Psoas muscle (tissue), 7 donors: ENCODE measurements at regions not wholly inside any gene's neighbourhood (a gene's known extent, or its start where the extent isn't known, plus 50 kb on each side); places are given as distances from the start of the nearest gene placed in this dataset.

ENCODE experiments used
- ATAC-seq, 4 donors: fragments of 200-7000 bp; cut with Tn5 transposase; one replicate each; pipeline ENCODE4 v1.9.1; 2020; ENCODE audit warnings: moderate library complexity in 3 of 4, mild to moderate bottlenecking in 2 of 4
- DNase-seq, 2 donors: peaks; one replicate each; pipeline ENCODE4 v3.0.0-alpha.2; 2020
- H3K27ac ChIP-seq: fragments of 200-600 bp; one replicate; pipeline ENCODE4 v1.8.0; 2022
- H3K27me3 ChIP-seq, 3 donors: fragments of 200-600 bp in 1 of 3; one replicate each; pipeline versions ENCODE4 v1.6.1 to v1.8.0; 2013 to 2022; ENCODE audit warnings: low read length in 2 of 3, mild to moderate bottlenecking in 2 of 3, moderate library complexity in 1 of 3; ENCODE audit not compliant: insufficient read depth in 3 of 3
- H3K36me3 ChIP-seq, 2 donors: fragments of 200-600 bp in 1 of 2; one replicate each; pipeline versions ENCODE4 v1.6.1 to v1.8.0; 2013 to 2022; ENCODE audit warnings: low read depth in 1 of 2, mild to moderate bottlenecking in 1 of 2, moderate library complexity in 1 of 2; ENCODE audit not compliant: insufficient read depth in 1 of 2
- H3K4me1 ChIP-seq: fragments of 200-600 bp; one replicate; pipeline ENCODE4 v1.8.0; 2022
- H3K4me3 ChIP-seq: fragments of 200-600 bp; one replicate; pipeline ENCODE4 v1.8.0; 2022; ENCODE audit warnings: mild to moderate bottlenecking
- H3K9me3 ChIP-seq: fragments of 200-600 bp; one replicate; pipeline ENCODE4 v1.8.0; 2022
- CTCF ChIP-seq: fragments of 200-600 bp; IDR thresholded peaks from one replicate; pipeline ENCODE4 v1.8.0; 2022; ENCODE audit warnings: antibody characterized with exemption
- WGBS, 3 donors: extraction: QIAGEN DNeasy Blood & Tissue Kit; methylation state at CpG; one replicate each; pipeline versions ENCODE4 v1.1.6 to v1.1.7; 2013; 5-methylcytosine and 5-hydroxymethylcytosine counted together
- intact Hi-C, 2 donors: fragments of 100-400 bp; cut with DNase I; formaldehyde crosslinking; loops; one replicate each; pipeline versions ENCODE4 v1.11.0 to v1.14.2; 2022
- donor health status: healthy with polysubstance abuse.
- donor health status: DM: no; HTN: no; CAD: no; lungs with moderate emphysema.
- donor health status: Bipolar disorder and iron deficiency.
- donor health status: healthy.
- donor health status: DM: yes; HTN: yes; CAD: no.
- donor health status: DM: no; HTN: no; CAD: no.
- donor health status: DM: yes; HTN: yes; CAD: no.

- intact Hi-C loops = loop anchor here (2.0 to 10.0 kb wide), 5 partner anchors 99 to 359 kb away; partner anchors contain the start of gene ZFP36L2 (in 1 of the 2)
- ATAC-seq = no peak
- no peak overlapping the region for H3K4me3 ChIP-seq
Observed at GRCh38 chr2:43127941-43128558, 98.4 kb downstream of the ZFP36L2 start.

GRCh38 chr2:43127208-43127940, 99.0 kb downstream of the ZFP36L2 start:
- TF ChIP-seq CTCF = peak; percentile 61
- Histone ChIP-seq H3K4me1 (peaks cover 23% of the 10 kb centered on the region), H3K36me3 (no peaks in the 10 kb centered on the region), H3K4me3 (no peak overlapping the region), H3K27me3 (no peaks in the 10 kb centered on the region), H3K27ac (no peak overlapping the region), H3K9me3 (no peaks in the 10 kb centered on the region)
- 75 to 81% (median 78%) methylated on average over 22 to 24 of the region's 24 CpGs for WGBS, 3 donors
- ATAC-seq (peak; percentile 53 to 77 (median 58)), DNase-seq (peak; percentile 75 to 90)
- intact Hi-C loops = loop anchor here (5.0 to 10.0 kb wide), 4 partner anchors 153 to 360 kb away; no protein-coding TSS in a partner anchor

More at GRCh38 chr2:43127941-43128558, 98.4 kb downstream of the ZFP36L2 start:
- Histone ChIP-seq H3K27me3 (no peaks in the 10 kb centered on the region), H3K27ac (no peak overlapping the region), H3K4me1 (peaks cover 23% of the 10 kb centered on the region), H3K9me3 (no peaks in the 10 kb centered on the region), H3K36me3 (no peaks in the 10 kb centered on the region)
- no peak for DNase-seq
- TF ChIP-seq CTCF = no peak
- WGBS, 3 donors = 89 to 95% (median 91%) methylated on average over 8 of the region's 8 CpGs

- H3K4me3 ChIP-seq = no peak overlapping the region
- DNase-seq (no peak), ATAC-seq (peak in 1 of 4 donors; percentile 2)
- no peaks in the 10 kb centered on the region for H3K27me3 ChIP-seq
- no peaks in the 10 kb centered on the region for H3K36me3 ChIP-seq
- H3K9me3 ChIP-seq = no peaks in the 10 kb centered on the region
- H3K4me1 ChIP-seq = peaks cover 19% of the 10 kb centered on the region
- 90 to 91% (median 91%) methylated on average over 10 to 14 of the region's 14 CpGs for WGBS, 3 donors
- H3K27ac ChIP-seq = no peak overlapping the region
- intact Hi-C loops = loop anchor here (5.0 to 10.0 kb wide), 4 partner anchors 152 to 360 kb away; no protein-coding TSS in a partner anchor
- TF ChIP-seq CTCF = no peak
Observed at GRCh38 chr2:43126817-43127207, 99.6 kb downstream of the ZFP36L2 start.

- Histone ChIP-seq H3K4me1 (peaks cover 4% of the 10 kb centered on the region), H3K27me3 (no peaks in the 10 kb centered on the region), H3K36me3 (no peaks in the 10 kb centered on the region), H3K4me3 (no peak overlapping the region), H3K27ac (no peak overlapping the region), H3K9me3 (no peaks in the 10 kb centered on the region)
- no peak for TF ChIP-seq CTCF
- intact Hi-C loops = loop anchor here (5.0 to 10.0 kb wide), 4 partner anchors 151 to 362 kb away; no protein-coding TSS in a partner anchor
- WGBS, 3 donors = 81 to 87% (median 84%) methylated on average over 12 of the region's 12 CpGs
- ATAC-seq (no peak), DNase-seq (peak in 1 of 2 donors; percentile 49)
Observed at GRCh38 chr2:43125090-43125998, 101.1 kb downstream of the ZFP36L2 start.
